HFF-Myc (cell line): ENCODE measurements at regions not wholly inside any gene's neighbourhood (a gene's known extent, or its start where the extent isn't known, plus 50 kb on each side); places are given as distances from the start of the nearest gene placed in this dataset.

Experiments
- DNase-seq: peaks from one replicate; pipeline ENCODE4 v3.0.0-alpha.2; 2011; ENCODE audit warnings: low read depth; ENCODE audit errors: extremely low read depth
- H3K4me3 ChIP-seq: replicated peaks from 2 replicates; pipeline ENCODE4 v1.5.1; 2011; ENCODE audit warnings: low read depth, mild to moderate bottlenecking, control low read depth, low read length
- CTCF ChIP-seq: IDR thresholded peaks from 2 replicates; pipeline ENCODE4 v1.5.1; 2012; ENCODE audit warnings: mild to moderate bottlenecking, low read depth, low read length, control low read depth; ENCODE audit errors: missing control alignments

DNA sequence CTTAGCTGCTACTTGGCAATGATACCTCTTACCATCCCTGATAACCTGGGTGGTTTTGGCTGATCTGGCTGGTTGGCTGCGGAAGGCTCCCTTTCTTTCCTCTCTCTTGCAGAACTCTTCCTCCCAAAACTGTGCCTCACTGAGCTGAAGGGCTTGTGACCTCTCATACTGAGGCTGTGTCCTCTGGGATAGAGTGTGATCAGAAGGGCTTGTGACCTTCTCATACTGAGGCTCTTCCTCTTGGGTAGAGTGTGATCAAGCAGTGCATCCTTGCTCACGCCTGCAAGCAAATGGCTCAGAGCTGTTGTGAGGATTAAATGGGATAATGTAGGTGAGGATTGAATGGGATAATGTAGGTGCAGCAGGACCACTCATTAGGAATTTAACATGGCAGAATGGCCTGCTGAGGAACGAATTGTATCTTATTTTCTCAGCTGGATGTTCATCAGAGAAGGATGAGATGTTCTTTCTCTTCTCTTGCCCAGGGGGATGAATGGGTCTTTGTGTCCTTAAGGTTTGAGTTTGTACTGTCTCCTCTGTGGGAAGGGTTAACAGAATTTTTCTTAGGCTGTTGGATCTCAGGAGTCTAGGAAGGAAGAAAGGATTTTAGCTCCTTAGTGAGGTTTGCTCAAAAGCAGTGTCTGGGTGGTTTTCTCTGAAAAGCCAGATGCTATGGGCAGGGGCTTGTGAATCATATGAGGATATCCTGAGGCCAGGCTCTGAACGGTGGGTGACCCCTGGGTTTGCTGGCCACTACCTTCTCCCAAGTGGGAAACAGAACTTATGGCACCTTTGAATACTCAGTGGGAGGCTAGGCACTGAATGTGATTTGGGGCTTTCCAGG, 130.0 kb upstream of the HS3ST2 start:
- H3K4me3 ChIP-seq, result no peak overlapping the region
- no peak for TF ChIP-seq CTCF
- DNase-seq, result no peak

GRCh38 chr16:22684574-22685458, 129.1 kb upstream of the HS3ST2 start:
- DNase-seq, result no peak
- no peak for TF ChIP-seq CTCF
- no peak overlapping the region for H3K4me3 ChIP-seq

GRCh38 chr16:22685459-22685830, 128.5 kb upstream of the HS3ST2 start:
- TF ChIP-seq CTCF, result no peak
- no peak overlapping the region for H3K4me3 ChIP-seq
- DNase-seq, result no peak

DNA sequence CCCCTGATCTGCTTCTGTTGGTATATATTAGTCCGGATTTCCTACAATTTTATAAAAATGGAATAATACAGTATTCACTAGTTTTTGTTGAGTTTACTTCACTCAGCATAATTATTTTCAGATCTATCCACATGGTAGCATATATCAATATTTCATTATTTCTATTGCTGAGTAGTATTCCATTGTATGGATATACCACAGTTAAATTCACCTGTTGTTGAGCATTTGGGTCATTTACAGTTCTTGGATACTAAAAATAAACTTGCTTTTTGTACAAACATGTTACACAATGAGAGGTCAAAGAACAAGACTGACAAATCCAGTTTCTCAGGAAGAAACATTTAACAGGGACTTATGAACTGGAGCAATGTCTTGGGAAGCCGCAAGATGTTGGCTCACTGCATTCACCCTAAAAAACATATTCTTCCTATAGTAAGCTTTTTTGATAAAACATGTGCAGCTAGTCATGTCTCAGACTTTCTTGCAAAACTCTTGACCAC, 126.9 kb upstream of the HS3ST2 start:
- DNase-seq, result no peak
- no peak for TF ChIP-seq CTCF
- H3K4me3 ChIP-seq, result no peak overlapping the region

GRCh38 chr16:22688463-22688862, 125.5 kb upstream of the HS3ST2 start:
- DNase-seq, result no peak
- H3K4me3 ChIP-seq, result no peak overlapping the region
- no peak for TF ChIP-seq CTCF

DNA sequence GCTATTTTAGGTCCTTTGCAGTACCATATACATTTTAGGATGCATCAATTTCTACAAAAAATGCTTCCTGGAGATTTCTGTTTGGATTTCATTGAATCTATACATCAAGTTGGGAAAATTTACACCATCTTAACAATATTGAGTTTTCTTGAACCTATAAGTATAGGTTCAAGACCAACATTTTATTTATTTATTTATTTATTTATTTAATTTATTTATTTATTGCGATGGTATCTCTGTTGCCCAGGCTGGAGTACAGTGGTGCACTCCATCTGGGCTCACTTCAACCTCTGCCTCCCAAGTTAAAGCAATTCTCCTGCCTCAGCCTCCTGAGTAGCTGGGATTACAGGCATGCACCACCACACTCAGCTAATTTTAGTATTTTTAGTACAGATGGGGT, 125.0 kb upstream of the HS3ST2 start:
- no peak overlapping the region for H3K4me3 ChIP-seq
- DNase-seq, result no peak
- TF ChIP-seq CTCF, result no peak
